Astrocyte of the spinal cord (primary cell): ENCODE measurements at regions not wholly inside any gene's neighbourhood (a gene's known extent, or its start where the extent isn't known, plus 50 kb on each side); places are given as distances from the start of the nearest gene placed in this dataset.

ENCODE experiments used
- DNase-seq: peaks from one replicate; pipeline ENCODE4 v3.0.0; 2011; ENCODE audit warnings: low read depth, low spot score
- H3K4me3 ChIP-seq: 2 replicates; pipeline ENCODE4 v1.5.1; 2011; ENCODE audit warnings: low read depth, mild to moderate bottlenecking, low read length, moderate library complexity
- CTCF ChIP-seq: IDR thresholded peaks from 2 replicates; pipeline ENCODE4 v1.5.1; 2012; ENCODE audit warnings: low read depth, mild to moderate bottlenecking, low read length, inconsistent platforms
- in situ Hi-C: cut with HindIII; loops from 2 replicates; pipeline ENCODE4 v1.10.0; 2017; ENCODE audit warnings: low sequenced_read_pairs

DNA sequence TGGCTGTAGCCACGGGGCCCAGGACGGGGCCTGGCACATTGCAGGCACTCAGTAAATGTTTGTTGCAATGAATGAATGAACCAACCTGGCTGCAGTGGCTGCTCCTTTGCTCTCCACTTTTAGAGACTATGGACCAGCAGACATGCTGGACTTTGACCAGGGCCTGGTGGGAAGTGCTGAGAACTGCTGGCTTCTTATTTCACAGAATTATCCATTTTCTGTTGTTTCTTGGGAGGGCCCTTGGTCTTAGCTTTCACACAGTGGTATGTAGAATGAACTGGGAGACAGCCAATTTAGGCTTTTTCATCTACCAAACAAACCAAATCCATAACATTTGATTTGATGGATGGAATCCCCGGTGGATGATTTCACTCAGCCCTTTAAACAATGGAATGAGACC, 78.0 kb upstream of the LHFPL2 start:
- peak; percentile 62 for DNase-seq
- no peak for TF ChIP-seq CTCF
- in situ Hi-C loops: no loop called here

DNA sequence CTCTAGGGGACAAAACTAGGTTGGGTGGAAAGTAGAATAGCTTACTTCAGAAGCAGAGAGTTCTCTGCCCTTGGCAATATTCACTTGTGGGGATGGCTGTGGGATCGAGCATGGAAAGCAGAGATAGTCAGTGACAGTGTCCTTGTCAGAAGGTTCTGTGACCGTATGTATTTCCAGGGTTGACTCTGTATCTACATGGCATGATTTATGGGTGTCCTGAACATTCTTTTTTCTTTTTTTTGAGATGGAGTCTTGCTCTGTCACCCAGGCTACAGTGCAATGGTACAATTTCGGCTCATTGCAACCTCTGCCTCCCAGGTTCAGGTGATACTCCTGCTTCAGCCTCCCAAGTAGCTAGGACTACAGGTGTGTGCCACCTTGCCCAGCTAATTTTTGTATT, 77.4 kb upstream of the LHFPL2 start:
- in situ Hi-C loops: no loop called here
- TF ChIP-seq CTCF: no peak
- no peak for DNase-seq
- no peak overlapping the region for H3K4me3 ChIP-seq

More for the DNA sequence above, 78.0 kb upstream of the LHFPL2 start:
- H3K4me3 ChIP-seq: no peak overlapping the region

- no peak overlapping the region for H3K4me3 ChIP-seq
- no peak for TF ChIP-seq CTCF
- no peak for DNase-seq
Measured at GRCh38 chr5:78724061-78724460, 75.5 kb upstream of the LHFPL2 start.

GRCh38 chr5:78720997-78721396, 72.4 kb upstream of the LHFPL2 start:
- no peak for TF ChIP-seq CTCF
- in situ Hi-C loops: no loop called here
- no peak overlapping the region for H3K4me3 ChIP-seq
- DNase-seq: no peak

More at GRCh38 chr5:78724061-78724460, 75.5 kb upstream of the LHFPL2 start:
- in situ Hi-C loops: no loop called here

DNA sequence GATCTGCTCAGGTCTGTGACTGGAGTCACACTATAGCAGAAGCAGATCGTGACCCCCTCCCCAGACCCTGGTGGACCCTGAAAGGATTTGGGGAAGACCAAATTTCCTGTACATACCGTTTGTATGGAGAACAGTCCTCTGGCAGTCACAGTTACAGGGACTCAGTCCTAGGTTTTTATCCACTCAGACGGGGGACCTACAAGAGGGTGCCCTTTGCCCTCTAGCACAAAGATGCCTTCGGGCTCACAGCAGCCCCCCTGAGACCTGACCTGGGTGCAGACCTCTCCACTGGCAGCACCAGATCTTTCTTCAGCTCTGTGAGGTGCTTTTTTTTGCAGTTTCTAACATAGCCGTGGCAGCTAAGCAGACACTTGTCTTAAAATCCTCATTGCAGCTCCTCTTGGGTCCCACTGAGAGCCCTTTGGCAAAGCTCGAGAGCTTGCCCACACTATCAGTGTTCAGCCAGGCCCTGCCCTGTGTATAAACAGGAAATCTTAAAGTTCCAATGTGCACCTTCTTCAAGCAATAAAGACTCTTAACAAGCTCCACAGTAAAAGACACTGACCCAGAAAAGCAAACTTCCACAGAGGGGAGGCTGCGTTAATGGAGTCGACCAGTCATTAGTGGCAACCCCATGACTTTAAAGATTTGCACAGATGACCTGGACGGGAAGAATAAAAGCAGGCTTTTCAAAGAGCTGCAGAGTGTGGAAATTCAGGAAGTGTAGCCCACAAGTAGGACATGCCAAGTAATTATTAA, 71.8 kb upstream of the LHFPL2 start:
- in situ Hi-C loops: no loop called here
- TF ChIP-seq CTCF: no peak
- no peak overlapping the region for H3K4me3 ChIP-seq
- no peak for DNase-seq

DNA sequence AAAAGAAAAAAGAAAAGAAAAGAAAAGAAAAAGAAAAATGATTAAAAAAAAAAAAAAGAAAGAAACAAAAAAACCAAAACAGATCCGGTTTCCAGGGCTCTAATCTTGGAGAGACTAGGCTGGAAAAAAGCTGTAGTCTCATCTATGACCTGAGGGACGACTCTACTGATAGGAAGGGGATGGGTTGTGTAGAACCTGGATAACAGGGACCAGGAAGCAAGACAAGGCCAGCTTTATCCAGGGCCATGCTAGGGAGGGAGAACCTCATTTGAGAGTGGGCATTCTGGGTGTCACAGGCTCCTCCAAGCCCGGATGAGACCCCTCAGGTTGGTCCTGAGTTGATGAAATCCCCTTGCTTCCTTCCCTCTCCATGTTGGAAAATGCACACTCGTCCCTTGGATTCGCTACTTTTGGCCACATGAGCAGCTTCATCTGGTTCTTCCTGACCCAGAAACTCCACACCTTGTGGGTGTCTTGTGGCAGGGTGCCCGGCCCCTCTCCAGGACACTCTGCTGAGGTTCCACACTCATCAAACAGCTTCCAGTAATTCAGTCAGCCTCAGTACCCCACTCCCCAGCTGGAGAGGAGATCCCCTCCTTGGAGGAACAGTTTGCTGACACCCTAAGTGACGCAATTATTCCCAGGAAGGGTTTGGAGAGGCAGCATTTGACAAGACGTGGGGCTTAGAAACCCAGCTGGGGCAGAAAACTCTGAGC, 71.1 kb upstream of the LHFPL2 start:
- no peak for TF ChIP-seq CTCF
- in situ Hi-C loops: no loop called here
- no peak for DNase-seq
- H3K4me3 ChIP-seq: no peak overlapping the region
